Smooth muscle cell (in vitro differentiated cells): ENCODE measurements at regions not wholly inside any gene's neighbourhood (a gene's known extent, or its start where the extent isn't known, plus 50 kb on each side); places are given as distances from the start of the nearest gene placed in this dataset.

ENCODE experiments used
- DNase-seq: peaks from one replicate; lab custom pipeline; 2025; ENCODE audit not compliant: unreplicated experiment; lab: John Stamatoyannopoulos, UW
- H2AFZ ChIP-seq: fragments of 200-600 bp; sonication (generic); 2 replicates; pipeline ENCODE4 v1.6.0; 2016; ENCODE audit warnings: antibody characterized with exemption, low read depth, mild to moderate bottlenecking
- H3F3A ChIP-seq: fragments of 200-600 bp; sonication (generic); 2 replicates; pipeline ENCODE4 v1.6.0; 2017; ENCODE audit warnings: antibody characterized with exemption, low read depth
- H3K27ac ChIP-seq: fragments of 200-600 bp; sonication (generic); 2 replicates; pipeline ENCODE4 v1.5.1; 2016; ENCODE audit warnings: low read depth, mild to moderate bottlenecking
- H3K27me3 ChIP-seq: fragments of 200-600 bp; sonication (generic); 2 replicates; pipeline ENCODE4 v1.6.1; 2016; ENCODE audit warnings: low read depth, mild to moderate bottlenecking
- H3K36me3 ChIP-seq: fragments of 200-600 bp; sonication (generic); 2 replicates; pipeline ENCODE4 v1.5.1; 2016; ENCODE audit warnings: low read depth
- H3K4me1 ChIP-seq: fragments of 200-600 bp; sonication (generic); 2 replicates; pipeline ENCODE4 v1.5.1; 2016; ENCODE audit warnings: low read depth
- H3K4me2 ChIP-seq: fragments of 200-600 bp; sonication (generic); 2 replicates; pipeline ENCODE4 v1.6.0; 2016; ENCODE audit warnings: mild to moderate bottlenecking
- H3K4me3 ChIP-seq: fragments of 200-600 bp; sonication (generic); 2 replicates; pipeline ENCODE4 v1.5.1; 2016; ENCODE audit warnings: mild to moderate bottlenecking
- H3K79me2 ChIP-seq: fragments of 200-600 bp; sonication (generic); 2 replicates; pipeline ENCODE4 v1.6.0; 2016; ENCODE audit warnings: low read depth, mild to moderate bottlenecking
- H3K9ac ChIP-seq: fragments of 200-600 bp; sonication (generic); 2 replicates; pipeline ENCODE4 v1.6.0; 2016; ENCODE audit warnings: low read depth
- H3K9me3 ChIP-seq: fragments of 200-600 bp; sonication (generic); replicated peaks from 2 replicates; pipeline ENCODE4 v1.5.1; 2016; ENCODE audit warnings: low read depth
- H4K20me1 ChIP-seq: fragments of 200-600 bp; sonication (generic); 2 replicates; pipeline ENCODE4 v1.6.0; 2016; ENCODE audit warnings: low read depth
- WGBS: methylation state at CpG from one replicate; pipeline ENCODE4 v1.1.7; 2016; ENCODE audit warnings: low lambda C conversion rate; 5-methylcytosine and 5-hydroxymethylcytosine counted together
- TF ChIP-seq, protein P1 (sequence below): fragments of 200-600 bp; sonication (generic); IDR thresholded peaks from 2 replicates; pipeline ENCODE4 v1.5.1; 2017; ENCODE audit warnings: borderline replicate concordance, mild to moderate bottlenecking, antibody characterized with exemption; ENCODE audit not compliant: insufficient read depth, poor library complexity, severe bottlenecking

DNA sequence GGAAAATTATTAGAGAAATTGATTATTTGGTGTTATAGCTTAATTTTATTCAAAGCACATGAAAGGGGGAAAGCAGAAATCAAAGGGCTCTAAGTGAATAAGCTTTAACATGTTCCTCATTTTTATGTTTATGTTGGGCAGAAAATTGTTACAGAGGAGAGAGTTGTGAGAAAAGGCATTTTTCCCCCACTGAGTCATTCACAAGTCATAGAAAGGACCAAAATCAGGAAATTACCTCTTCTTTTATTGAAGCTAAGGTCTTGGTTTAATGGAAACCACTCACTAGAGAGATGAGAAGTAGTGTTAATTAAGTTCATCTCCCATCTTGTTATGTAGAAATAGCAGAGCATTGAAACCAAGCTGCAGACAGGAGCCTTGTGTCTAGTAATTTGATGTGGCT lies 175.3 kb upstream of the THUMPD2 start:
- no peak overlapping the region for H3K9ac ChIP-seq
- no peaks in the 10 kb centered on the region for H3K79me2 ChIP-seq
- no peak overlapping the region for H3K27ac ChIP-seq
- TF ChIP-seq, protein P1, sequence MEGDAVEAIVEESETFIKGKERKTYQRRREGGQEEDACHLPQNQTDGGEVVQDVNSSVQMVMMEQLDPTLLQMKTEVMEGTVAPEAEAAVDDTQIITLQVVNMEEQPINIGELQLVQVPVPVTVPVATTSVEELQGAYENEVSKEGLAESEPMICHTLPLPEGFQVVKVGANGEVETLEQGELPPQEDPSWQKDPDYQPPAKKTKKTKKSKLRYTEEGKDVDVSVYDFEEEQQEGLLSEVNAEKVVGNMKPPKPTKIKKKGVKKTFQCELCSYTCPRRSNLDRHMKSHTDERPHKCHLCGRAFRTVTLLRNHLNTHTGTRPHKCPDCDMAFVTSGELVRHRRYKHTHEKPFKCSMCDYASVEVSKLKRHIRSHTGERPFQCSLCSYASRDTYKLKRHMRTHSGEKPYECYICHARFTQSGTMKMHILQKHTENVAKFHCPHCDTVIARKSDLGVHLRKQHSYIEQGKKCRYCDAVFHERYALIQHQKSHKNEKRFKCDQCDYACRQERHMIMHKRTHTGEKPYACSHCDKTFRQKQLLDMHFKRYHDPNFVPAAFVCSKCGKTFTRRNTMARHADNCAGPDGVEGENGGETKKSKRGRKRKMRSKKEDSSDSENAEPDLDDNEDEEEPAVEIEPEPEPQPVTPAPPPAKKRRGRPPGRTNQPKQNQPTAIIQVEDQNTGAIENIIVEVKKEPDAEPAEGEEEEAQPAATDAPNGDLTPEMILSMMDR = no peak
- no peak overlapping the region for H3K4me2 ChIP-seq
- H3K4me3 ChIP-seq = no peak overlapping the region
- no peaks in the 10 kb centered on the region for H3K4me1 ChIP-seq
- H3K27me3 ChIP-seq = no peaks in the 10 kb centered on the region
- no peak for DNase-seq
- no peaks in the 10 kb centered on the region for H3K9me3 ChIP-seq
- no peaks in the 10 kb centered on the region for H3K36me3 ChIP-seq
- H2AFZ ChIP-seq = no peak overlapping the region
- H4K20me1 ChIP-seq = no peaks in the 10 kb centered on the region
- no peaks in the 10 kb centered on the region for H3F3A ChIP-seq

DNA sequence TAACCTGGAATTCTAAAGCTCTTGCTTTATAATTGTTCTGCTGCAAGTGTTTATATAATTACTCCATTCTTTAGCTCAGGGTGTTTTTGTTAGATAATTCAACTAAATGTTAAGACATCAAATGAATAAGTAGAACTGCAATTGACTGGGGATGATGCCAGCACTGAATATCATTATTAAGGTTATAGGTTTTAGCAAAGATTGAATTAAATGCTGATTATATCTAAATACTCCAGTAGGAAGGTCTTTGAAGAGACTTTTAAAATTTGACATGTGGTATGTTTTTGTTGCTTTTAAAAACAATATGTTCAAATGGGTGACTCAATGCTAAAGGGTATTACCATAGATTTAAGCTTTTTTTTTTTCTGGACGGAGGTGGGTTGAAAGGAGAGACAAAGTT lies 170.1 kb upstream of the THUMPD2 start:
- no peak for DNase-seq
- TF ChIP-seq, protein P1 = no peak
- Histone ChIP-seq H3K4me3 (no peak overlapping the region), H3K79me2 (no peaks in the 10 kb centered on the region), H3K36me3 (no peaks in the 10 kb centered on the region), H2AFZ (no peak overlapping the region), H3K4me1 (no peaks in the 10 kb centered on the region), H3K9ac (no peak overlapping the region), H3F3A (no peaks in the 10 kb centered on the region), H3K9me3 (no peaks in the 10 kb centered on the region), H3K27ac (no peak overlapping the region), H3K27me3 (no peaks in the 10 kb centered on the region), H4K20me1 (no peaks in the 10 kb centered on the region), H3K4me2 (no peak overlapping the region)
- 90% methylated on average over 1 of the region's 1 CpG for WGBS

DNA sequence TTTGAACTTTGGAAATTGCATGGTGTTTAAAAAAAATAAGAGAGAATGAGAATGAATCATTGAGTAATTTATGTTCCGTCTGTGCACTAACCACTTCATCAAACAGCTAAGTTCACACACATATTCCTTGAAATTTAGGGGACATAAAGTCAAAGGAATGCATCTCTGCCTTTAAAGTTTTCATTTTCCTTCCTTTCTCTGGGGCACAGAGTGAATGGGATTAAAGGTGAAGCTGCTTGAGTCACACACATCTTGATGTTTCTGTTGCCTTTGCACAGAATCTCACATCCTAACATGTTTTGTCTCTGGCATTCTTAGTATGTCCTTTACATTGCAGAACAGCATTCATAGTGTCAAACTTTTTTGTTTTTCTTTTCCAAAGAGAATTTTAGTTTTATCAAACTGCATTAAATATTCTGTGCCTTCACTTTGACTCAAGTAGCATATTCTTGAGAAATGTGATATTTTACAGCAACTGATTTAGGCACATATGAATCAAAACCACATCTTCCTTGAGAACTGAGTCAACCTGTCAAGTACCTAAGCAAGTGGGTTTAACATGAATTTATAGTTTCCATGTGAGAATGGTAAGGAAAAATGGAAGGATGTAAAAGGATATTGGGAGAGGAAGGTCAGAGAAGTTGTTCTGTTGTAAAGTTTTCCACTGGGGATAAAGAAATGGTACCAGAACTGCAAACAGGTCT lies 169.1 kb upstream of the THUMPD2 start:
- H3K79me2 ChIP-seq = no peaks in the 10 kb centered on the region
- H3K9ac ChIP-seq = no peak overlapping the region
- H3K4me3 ChIP-seq = no peak overlapping the region
- no peaks in the 10 kb centered on the region for H3K27me3 ChIP-seq
- no peaks in the 10 kb centered on the region for H3K4me1 ChIP-seq
- H3K36me3 ChIP-seq = no peaks in the 10 kb centered on the region
- no peak overlapping the region for H2AFZ ChIP-seq
- H3K4me2 ChIP-seq = no peak overlapping the region
- no peak for DNase-seq
- H3F3A ChIP-seq = no peaks in the 10 kb centered on the region
- no peaks in the 10 kb centered on the region for H4K20me1 ChIP-seq
- H3K27ac ChIP-seq = no peak overlapping the region
- TF ChIP-seq, protein P1 = no peak
- WGBS = 52% methylated on average over 1 of the region's 1 CpG
- no peaks in the 10 kb centered on the region for H3K9me3 ChIP-seq
